Small intestine (tissue), 7 donors: ENCODE measurements at regions not wholly inside any gene's neighbourhood (a gene's known extent, or its start where the extent isn't known, plus 50 kb on each side); places are given as distances from the start of the nearest gene placed in this dataset.

ENCODE experiments used
- DNase-seq, 2 donors: peaks; one replicate each; pipeline versions ENCODE4 v3.0.0 to v3.0.0-alpha.2; 2013
- FAIRE-seq: peaks from 2 replicates; lab custom pipeline; 2012; peaks lifted over from hg19 to GRCh38; lab: Jason Lieb, UNC
- H3K27ac ChIP-seq, 3 donors: one replicate each; pipeline ENCODE4 v1.5.1; 2013; ENCODE audit warnings: low read length in 2 of 3, mild to moderate bottlenecking in 2 of 3, control low read depth in 1 of 3, inconsistent platforms in 1 of 3, low read depth in 1 of 3, moderate library complexity in 1 of 3
- H3K27me3 ChIP-seq, 3 donors: one replicate each; pipeline ENCODE4 v1.6.1; 2013; ENCODE audit warnings: low read length in 3 of 3, inconsistent platforms in 1 of 3; ENCODE audit not compliant: control insufficient read depth in 3 of 3, insufficient read depth in 3 of 3
- H3K36me3 ChIP-seq, 3 donors: one replicate each; pipeline ENCODE4 v1.6.1; 2013; ENCODE audit warnings: low read length in 3 of 3, inconsistent platforms in 1 of 3, low read depth in 1 of 3, mild to moderate bottlenecking in 1 of 3, moderate library complexity in 1 of 3; ENCODE audit not compliant: control insufficient read depth in 3 of 3, insufficient read depth in 2 of 3
- H3K4me1 ChIP-seq, 3 donors: one replicate each; pipeline ENCODE4 v1.6.1; 2013; ENCODE audit warnings: low read length in 2 of 3, inconsistent platforms in 1 of 3, low read depth in 1 of 3, mild to moderate bottlenecking in 1 of 3, moderate library complexity in 1 of 3; ENCODE audit not compliant: control insufficient read depth in 3 of 3, insufficient read depth in 2 of 3
- H3K4me3 ChIP-seq, 3 donors: one replicate each; pipeline ENCODE4 v1.5.1; 2013; ENCODE audit warnings: low read length in 3 of 3, control low read depth in 1 of 3, inconsistent platforms in 1 of 3, low read depth in 1 of 3, mild to moderate bottlenecking in 1 of 3, moderate library complexity in 1 of 3
- H3K9me3 ChIP-seq, 2 donors: one replicate each; pipeline ENCODE4 v1.6.1; 2013; ENCODE audit warnings: low read depth in 1 of 2, low read length in 1 of 2; ENCODE audit not compliant: control insufficient read depth in 2 of 2, insufficient read depth in 1 of 2
- WGBS, 3 donors: extraction: QIAGEN DNeasy Blood & Tissue Kit; methylation state at CpG; one replicate each; pipeline ENCODE4 v1.1.7; 2013; 5-methylcytosine and 5-hydroxymethylcytosine counted together
- donor health status: healthy with polysubstance abuse.
- donor health status: control.
- donor health status: control.
- donor health status: Bipolar disorder and iron deficiency.
- donor health status: healthy.

- DNase-seq, result no peak
- no peak overlapping the region for H3K27ac ChIP-seq
- H3K9me3 ChIP-seq, result no peaks in the 10 kb centered on the region
- FAIRE-seq, result no peak
- H3K4me3 ChIP-seq, result no peak overlapping the region
- no peaks in the 10 kb centered on the region for H3K27me3 ChIP-seq
- H3K4me1 ChIP-seq, result no peaks in the 10 kb centered on the region
- no peaks in the 10 kb centered on the region for H3K36me3 ChIP-seq
Observed at GRCh38 chr1:69436151-69436550, 131.6 kb upstream of the LRRC7 start.

DNA sequence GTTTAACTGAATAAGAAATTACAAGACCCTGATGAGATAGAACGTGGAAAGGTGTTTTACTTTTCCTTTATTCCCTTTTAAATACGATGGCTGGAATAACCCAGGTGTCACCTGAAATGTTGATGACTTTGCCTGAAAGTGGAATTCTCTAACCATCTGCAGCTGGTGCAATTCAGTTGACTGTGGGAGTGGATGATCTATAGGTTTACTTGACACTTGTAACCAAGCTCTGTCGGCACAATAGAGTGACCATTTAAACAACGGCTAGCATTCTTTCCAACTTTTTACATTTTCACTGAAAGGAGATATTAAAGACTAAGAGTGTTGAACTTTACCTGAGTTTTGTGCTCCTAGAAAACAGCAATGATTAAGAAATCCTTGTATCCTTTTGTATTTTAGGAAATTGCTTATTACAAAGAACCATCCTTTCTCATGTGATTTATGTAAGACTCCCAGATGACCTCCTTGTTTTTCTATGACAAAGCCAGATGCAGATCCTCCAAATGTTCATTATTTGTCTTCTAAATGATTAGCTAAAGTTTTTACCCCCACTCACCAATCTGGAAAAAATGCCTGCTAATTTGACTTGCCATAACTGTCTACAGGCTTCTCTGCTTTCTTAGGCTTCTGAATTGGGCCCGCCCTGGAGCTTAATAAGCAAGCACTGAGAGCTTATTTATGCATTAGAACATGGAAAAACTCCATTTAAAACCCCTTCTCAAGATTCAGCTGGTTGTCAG, 129.5 kb upstream of the LRRC7 start:
- 48 to 59% (median 50%) methylated on average over 5 of the region's 5 CpGs for WGBS, 3 donors
- Histone ChIP-seq H3K9me3 (no peaks in the 10 kb centered on the region), H3K27ac (no peak overlapping the region), H3K4me1 (no peaks in the 10 kb centered on the region), H3K36me3 (no peaks in the 10 kb centered on the region), H3K27me3 (no peaks in the 10 kb centered on the region), H3K4me3 (no peak overlapping the region)
- DNase-seq (no peak), FAIRE-seq (no peak)

- Histone ChIP-seq H3K4me1 (no peaks in the 10 kb centered on the region), H3K27ac (no peak overlapping the region), H3K27me3 (no peaks in the 10 kb centered on the region), H3K4me3 (no peak overlapping the region), H3K9me3 (no peaks in the 10 kb centered on the region), H3K36me3 (no peaks in the 10 kb centered on the region)
- no peak for FAIRE-seq
- no peak for DNase-seq
Observed at GRCh38 chr1:69441496-69441895, 126.2 kb upstream of the LRRC7 start.

GRCh38 chr1:69451196-69451595, 116.5 kb upstream of the LRRC7 start:
- no peak for FAIRE-seq
- 57 to 59% (median 58%) methylated on average over 2 of the region's 2 CpGs for WGBS, 3 donors
- H3K4me3 ChIP-seq, result no peak overlapping the region
- H3K27ac ChIP-seq, result no peak overlapping the region
- no peaks in the 10 kb centered on the region for H3K36me3 ChIP-seq
- no peaks in the 10 kb centered on the region for H3K4me1 ChIP-seq
- no peak for DNase-seq
- H3K9me3 ChIP-seq, result no peaks in the 10 kb centered on the region
- H3K27me3 ChIP-seq, result no peaks in the 10 kb centered on the region

GRCh38 chr1:69455718-69456117, 112.0 kb upstream of the LRRC7 start:
- no peak overlapping the region for H3K27ac ChIP-seq
- H3K27me3 ChIP-seq, result no peaks in the 10 kb centered on the region
- no peak for DNase-seq
- WGBS, 3 donors, result 40 to 66% (median 55%) methylated on average over 3 of the region's 3 CpGs
- no peaks in the 10 kb centered on the region for H3K9me3 ChIP-seq
- no peaks in the 10 kb centered on the region for H3K4me1 ChIP-seq
- H3K4me3 ChIP-seq, result no peak overlapping the region
- FAIRE-seq, result no peak
- no peaks in the 10 kb centered on the region for H3K36me3 ChIP-seq

GRCh38 chr1:69459244-69459643, 108.5 kb upstream of the LRRC7 start:
- no peaks in the 10 kb centered on the region for H3K4me1 ChIP-seq
- H3K36me3 ChIP-seq, result no peaks in the 10 kb centered on the region
- H3K4me3 ChIP-seq, result no peak overlapping the region
- no peaks in the 10 kb centered on the region for H3K9me3 ChIP-seq
- FAIRE-seq, result no peak
- no peak overlapping the region for H3K27ac ChIP-seq
- DNase-seq, result no peak
- no peaks in the 10 kb centered on the region for H3K27me3 ChIP-seq

GRCh38 chr1:69475021-69475420, 92.7 kb upstream of the LRRC7 start:
- Histone ChIP-seq H3K9me3 (no peaks in the 10 kb centered on the region), H3K4me1 (no peaks in the 10 kb centered on the region), H3K4me3 (no peak overlapping the region), H3K27ac (no peak overlapping the region), H3K36me3 (no peaks in the 10 kb centered on the region), H3K27me3 (no peaks in the 10 kb centered on the region)
- 75 to 83% (median 79%) methylated on average over 2 of the region's 2 CpGs for WGBS, 3 donors
- no peak for FAIRE-seq
- no peak for DNase-seq

DNA sequence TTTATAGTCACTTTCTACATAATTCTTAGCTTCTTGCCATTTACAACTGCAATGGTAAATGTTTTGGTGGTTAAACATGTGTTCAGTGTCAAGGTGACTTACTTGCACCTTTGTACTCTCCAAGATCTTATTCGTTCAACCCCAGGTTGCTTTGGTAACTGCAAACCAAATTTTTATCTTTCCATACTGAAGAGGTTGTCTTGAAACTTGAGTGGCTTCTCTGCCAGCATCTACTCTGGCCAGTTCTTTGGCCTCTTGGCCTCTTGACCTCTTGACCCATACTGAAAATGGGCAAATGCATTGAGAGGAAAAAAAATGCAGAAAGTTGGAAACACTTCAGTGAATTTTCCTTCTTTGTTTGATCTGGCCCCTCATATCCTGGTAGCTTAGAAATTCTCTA, 88.0 kb upstream of the LRRC7 start:
- no peak for FAIRE-seq
- Histone ChIP-seq H3K9me3 (no peaks in the 10 kb centered on the region), H3K27me3 (no peaks in the 10 kb centered on the region)

DNA sequence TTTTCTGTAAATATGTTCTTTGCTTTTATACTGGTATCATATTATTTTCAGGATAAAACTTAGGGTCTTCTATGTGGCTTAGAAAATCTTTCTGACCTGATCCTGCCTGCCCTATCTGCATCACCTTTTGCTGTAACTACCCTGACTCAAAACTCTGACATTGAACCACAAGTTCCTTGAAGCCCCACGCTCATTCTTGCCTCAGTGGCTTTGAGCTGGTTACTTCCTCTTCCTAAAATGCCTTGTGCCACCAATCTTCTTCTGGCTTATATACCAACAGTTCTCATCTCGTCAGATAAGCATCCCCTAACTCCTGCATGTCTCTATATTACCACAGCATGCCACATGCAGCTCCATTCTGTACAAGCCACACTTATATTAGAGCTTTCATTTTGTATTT, 84.5 kb upstream of the LRRC7 start:
- H3K4me3 ChIP-seq, result no peak overlapping the region
- FAIRE-seq, result no peak
- no peaks in the 10 kb centered on the region for H3K36me3 ChIP-seq
- H3K27ac ChIP-seq, result no peak overlapping the region
- 44 to 66% (median 62%) methylated on average over 2 of the region's 2 CpGs for WGBS, 3 donors
- no peaks in the 10 kb centered on the region for H3K4me1 ChIP-seq
- H3K9me3 ChIP-seq, result no peaks in the 10 kb centered on the region
- no peak for DNase-seq
- no peaks in the 10 kb centered on the region for H3K27me3 ChIP-seq

More for the DNA sequence above, 88.0 kb upstream of the LRRC7 start:
- WGBS, 3 donors, result 14 to 47% (median 16%) methylated on average over 1 of the region's 1 CpG
- Histone ChIP-seq H3K27ac (no peak overlapping the region), H3K4me1 (no peaks in the 10 kb centered on the region), H3K36me3 (no peaks in the 10 kb centered on the region), H3K4me3 (no peak overlapping the region)
- DNase-seq, result no peak
